Gastrocnemius medialis (tissue), 4 donors: ENCODE measurements at regions not wholly inside any gene's neighbourhood (a gene's known extent, or its start where the extent isn't known, plus 50 kb on each side); places are given as distances from the start of the nearest gene placed in this dataset.

Source experiments
- POLR2A ChIP-seq, 2 donors: fragments of 450-650 bp; IDR thresholded peaks; one replicate each; pipeline ENCODE4 v1.6.1; 2017; ENCODE audit warnings: antibody characterized with exemption in 2 of 2, mild to moderate bottlenecking in 2 of 2, moderate library complexity in 2 of 2
- TF ChIP-seq, protein P1 (sequence below), 5 experiments: fragments of 450-650 bp in 3 of 5; fragments of 200-600 bp in 2 of 5; sonication (generic) in 2 of 5; IDR thresholded peaks in 4 of 5; conservative IDR thresholded peaks in 1 of 5; 1 replicate in 4 of 5; 2 replicates in 1 of 5; pipeline ENCODE4 v1.5.1; 2016 to 2019; ENCODE audit warnings: antibody characterized with exemption in 5 of 5, mild to moderate bottlenecking in 3 of 5, moderate library complexity in 3 of 5

DNA sequence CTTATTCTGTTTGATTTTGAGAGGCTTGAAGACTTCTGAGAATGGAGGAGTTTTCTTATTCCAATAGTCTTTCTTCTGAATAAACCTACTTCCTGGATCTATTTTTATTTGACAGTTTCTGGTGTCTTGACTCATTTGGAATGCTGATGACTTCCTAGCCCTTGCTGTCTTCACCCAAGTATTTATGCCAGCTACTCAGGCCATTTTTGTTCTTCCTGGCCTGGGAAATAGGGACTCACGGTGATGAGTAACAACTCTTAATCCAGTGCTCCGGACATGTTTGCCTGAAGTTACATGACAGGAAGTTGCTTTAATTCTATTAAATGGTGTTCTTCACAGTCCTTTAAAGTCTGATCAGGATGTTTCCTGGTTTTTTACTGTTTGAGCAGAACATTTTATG, 272.1 kb upstream of the EYS start:
- TF ChIP-seq POLR2A (IDR thresholded peaks at IDR 0.05), result no peak
- TF ChIP-seq, protein P1, sequence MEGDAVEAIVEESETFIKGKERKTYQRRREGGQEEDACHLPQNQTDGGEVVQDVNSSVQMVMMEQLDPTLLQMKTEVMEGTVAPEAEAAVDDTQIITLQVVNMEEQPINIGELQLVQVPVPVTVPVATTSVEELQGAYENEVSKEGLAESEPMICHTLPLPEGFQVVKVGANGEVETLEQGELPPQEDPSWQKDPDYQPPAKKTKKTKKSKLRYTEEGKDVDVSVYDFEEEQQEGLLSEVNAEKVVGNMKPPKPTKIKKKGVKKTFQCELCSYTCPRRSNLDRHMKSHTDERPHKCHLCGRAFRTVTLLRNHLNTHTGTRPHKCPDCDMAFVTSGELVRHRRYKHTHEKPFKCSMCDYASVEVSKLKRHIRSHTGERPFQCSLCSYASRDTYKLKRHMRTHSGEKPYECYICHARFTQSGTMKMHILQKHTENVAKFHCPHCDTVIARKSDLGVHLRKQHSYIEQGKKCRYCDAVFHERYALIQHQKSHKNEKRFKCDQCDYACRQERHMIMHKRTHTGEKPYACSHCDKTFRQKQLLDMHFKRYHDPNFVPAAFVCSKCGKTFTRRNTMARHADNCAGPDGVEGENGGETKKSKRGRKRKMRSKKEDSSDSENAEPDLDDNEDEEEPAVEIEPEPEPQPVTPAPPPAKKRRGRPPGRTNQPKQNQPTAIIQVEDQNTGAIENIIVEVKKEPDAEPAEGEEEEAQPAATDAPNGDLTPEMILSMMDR (IDR thresholded peaks at IDR 0.05 in 4 of 5, conservative IDR thresholded peaks at IDR 0.05 in 1 of 5), result no peak
